HUES6 (cell line): ENCODE measurements at regions not wholly inside any gene's neighbourhood (a gene's known extent, or its start where the extent isn't known, plus 50 kb on each side); places are given as distances from the start of the nearest gene placed in this dataset.

Experiments
- H3K27ac ChIP-seq: 2 replicates; pipeline ENCODE4 v1.7.0; 2013; ENCODE audit warnings: low read depth, mild to moderate bottlenecking, low read length, inconsistent platforms
- H3K27me3 ChIP-seq: 2 replicates; pipeline ENCODE4 v1.6.1; 2013; ENCODE audit warnings: low read length; ENCODE audit not compliant: control insufficient read depth, insufficient read depth
- H3K36me3 ChIP-seq: 2 replicates; pipeline ENCODE4 v1.6.1; 2013; ENCODE audit warnings: low read length; ENCODE audit not compliant: control insufficient read depth, insufficient read depth
- H3K4me1 ChIP-seq: 2 replicates; pipeline ENCODE4 v1.6.1; 2013; ENCODE audit warnings: low read length; ENCODE audit not compliant: control insufficient read depth, insufficient read depth
- H3K4me3 ChIP-seq: 2 replicates; pipeline ENCODE4 v1.5.1; 2013; ENCODE audit warnings: low read depth, low read length
- H3K9ac ChIP-seq: one replicate; pipeline ENCODE4 v1.6.1; 2013; ENCODE audit warnings: mild to moderate bottlenecking, low read length
- H3K9me3 ChIP-seq: 2 replicates; pipeline ENCODE4 v1.6.1; 2013; ENCODE audit warnings: low read depth, low read length; ENCODE audit not compliant: control insufficient read depth, insufficient read depth

DNA sequence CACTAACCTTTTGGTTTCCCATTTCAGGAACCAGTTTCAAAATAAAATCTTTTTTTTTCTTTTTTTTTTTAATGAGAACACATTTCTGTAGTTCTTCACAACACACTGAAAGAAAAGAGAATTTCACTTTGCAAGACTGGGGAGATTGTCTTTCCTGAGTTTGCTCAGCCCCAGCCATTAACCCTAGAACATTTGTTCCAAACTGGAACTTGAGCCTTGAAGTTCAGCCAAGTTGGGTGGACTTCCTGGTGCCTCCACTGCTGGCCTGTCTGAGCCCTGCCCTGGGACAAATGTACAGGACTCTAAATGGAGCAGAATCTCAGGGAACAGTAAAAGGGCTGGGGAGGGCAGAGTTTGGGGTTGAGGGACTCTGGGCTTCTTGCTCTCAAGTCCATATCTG is 196.4 kb upstream of the LPP start:
- Histone ChIP-seq H3K27ac (no peak overlapping the region), H3K4me1 (no peaks in the 10 kb centered on the region), H3K9me3 (no peaks in the 10 kb centered on the region), H3K9ac (no peak overlapping the region), H3K36me3 (no peaks in the 10 kb centered on the region), H3K27me3 (no peaks in the 10 kb centered on the region), H3K4me3 (no peak overlapping the region)

DNA sequence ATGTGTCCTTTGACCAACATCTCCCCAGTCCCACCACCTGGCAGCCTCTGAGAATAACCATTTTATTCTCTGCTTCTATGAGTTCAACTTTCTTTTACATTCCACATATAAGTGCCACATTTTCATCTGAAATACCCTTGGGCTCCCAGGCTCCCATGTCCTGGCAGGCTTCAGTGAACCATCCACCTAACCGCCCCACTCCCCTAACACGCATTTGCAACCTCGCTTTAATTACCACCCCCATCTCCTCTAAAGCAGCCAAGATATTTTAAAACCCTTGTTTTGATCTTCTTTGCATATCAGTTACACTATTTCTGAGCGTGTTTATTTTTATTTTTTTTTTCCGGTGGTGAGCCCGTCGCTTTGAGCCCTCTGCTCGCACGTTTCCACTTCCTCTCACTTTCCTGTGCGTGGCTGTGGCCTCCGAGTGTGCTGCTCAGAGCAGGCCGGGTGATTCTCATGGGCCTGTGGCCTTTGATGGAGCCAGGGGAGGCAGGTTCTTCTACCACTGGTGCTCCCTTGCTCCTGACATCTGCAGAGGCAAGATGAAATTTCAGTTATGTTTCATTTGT is 195.4 kb upstream of the LPP start:
- Histone ChIP-seq H3K9ac (no peak overlapping the region), H3K4me1 (no peaks in the 10 kb centered on the region), H3K36me3 (no peaks in the 10 kb centered on the region), H3K27ac (no peak overlapping the region), H3K4me3 (no peak overlapping the region), H3K9me3 (no peaks in the 10 kb centered on the region), H3K27me3 (no peaks in the 10 kb centered on the region)

GRCh38 chr3:187960820-187961219 is 193.1 kb upstream of the LPP start:
- no peak overlapping the region for H3K9ac ChIP-seq
- H3K27ac ChIP-seq: no peak overlapping the region
- H3K4me1 ChIP-seq: no peaks in the 10 kb centered on the region
- no peaks in the 10 kb centered on the region for H3K9me3 ChIP-seq
- H3K4me3 ChIP-seq: no peak overlapping the region
- no peaks in the 10 kb centered on the region for H3K27me3 ChIP-seq
- no peaks in the 10 kb centered on the region for H3K36me3 ChIP-seq

DNA sequence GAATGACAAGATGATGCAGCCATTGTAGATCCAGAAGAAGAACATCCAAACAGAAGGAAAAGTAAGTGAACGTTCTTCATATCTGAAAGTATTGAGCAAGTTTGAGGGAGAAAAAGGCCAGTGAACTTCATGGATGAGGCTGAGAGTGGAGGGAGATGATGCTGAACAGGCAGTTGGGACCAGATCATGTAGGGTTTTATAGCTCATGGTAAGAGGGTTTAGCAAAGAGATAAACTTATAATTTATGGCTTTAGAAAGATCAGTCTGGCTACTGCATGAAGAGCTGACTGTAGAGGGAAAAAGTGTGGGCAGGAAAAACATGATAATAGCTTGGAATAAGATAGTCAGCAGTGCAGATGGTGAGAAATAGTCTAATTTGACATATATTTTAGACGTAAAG is 192.6 kb upstream of the LPP start:
- no peaks in the 10 kb centered on the region for H3K36me3 ChIP-seq

GRCh38 chr3:187963003-187963676 is 190.8 kb upstream of the LPP start:
- Histone ChIP-seq H3K27me3 (no peaks in the 10 kb centered on the region), H3K27ac (no peak overlapping the region), H3K9ac (no peak overlapping the region), H3K9me3 (no peaks in the 10 kb centered on the region), H3K4me3 (no peak overlapping the region), H3K4me1 (no peaks in the 10 kb centered on the region), H3K36me3 (no peaks in the 10 kb centered on the region)

More for the DNA sequence above, 192.6 kb upstream of the LPP start:
- Histone ChIP-seq H3K9me3 (no peaks in the 10 kb centered on the region), H3K27me3 (no peaks in the 10 kb centered on the region), H3K4me3 (no peak overlapping the region), H3K27ac (no peak overlapping the region), H3K9ac (no peak overlapping the region), H3K4me1 (no peaks in the 10 kb centered on the region)

DNA sequence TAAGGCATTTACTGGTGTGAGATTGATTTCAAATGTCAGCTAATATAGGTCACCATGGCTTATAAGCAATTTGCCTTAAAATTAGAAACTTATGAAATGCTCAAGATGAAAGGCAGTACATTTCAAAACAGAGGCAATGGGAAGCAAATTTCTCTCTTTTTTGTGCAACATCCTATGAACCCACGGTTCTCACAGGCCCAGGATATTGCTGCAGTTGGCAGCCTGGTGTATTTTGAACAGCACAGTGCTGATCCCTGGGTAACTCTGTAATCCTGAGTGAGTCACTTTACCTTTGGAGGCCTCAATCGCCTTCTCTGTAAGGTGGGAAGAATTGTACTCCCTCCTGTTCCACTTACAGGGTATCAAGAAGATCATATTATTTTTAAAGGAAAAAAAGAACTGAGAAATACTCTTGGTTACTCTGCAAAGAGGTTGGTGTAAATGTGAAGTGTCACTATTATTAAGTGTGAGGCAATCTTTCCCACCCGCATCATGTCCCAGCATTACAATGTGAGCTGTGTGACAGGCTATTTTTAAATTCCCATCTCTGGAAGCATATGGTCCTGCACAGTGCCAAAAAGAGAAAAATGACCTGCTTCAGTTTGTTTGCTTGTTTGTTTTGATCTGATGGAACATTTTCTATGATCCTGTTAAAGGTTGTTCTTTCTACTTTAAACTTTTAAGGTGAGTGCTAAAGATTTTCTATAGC is 190.1 kb upstream of the LPP start:
- Histone ChIP-seq H3K27ac (no peak overlapping the region), H3K9ac (no peak overlapping the region), H3K36me3 (no peaks in the 10 kb centered on the region), H3K9me3 (no peaks in the 10 kb centered on the region), H3K4me3 (no peak overlapping the region), H3K27me3 (no peaks in the 10 kb centered on the region), H3K4me1 (no peaks in the 10 kb centered on the region)

- H3K4me3 ChIP-seq: no peak overlapping the region
- H3K9ac ChIP-seq: no peak overlapping the region
- no peaks in the 10 kb centered on the region for H3K27me3 ChIP-seq
- H3K27ac ChIP-seq: no peak overlapping the region
- H3K9me3 ChIP-seq: no peaks in the 10 kb centered on the region
- no peaks in the 10 kb centered on the region for H3K36me3 ChIP-seq
- H3K4me1 ChIP-seq: no peaks in the 10 kb centered on the region
These were observed 189.2 kb upstream of the LPP start for GRCh38 chr3:187964760-187965159.

DNA sequence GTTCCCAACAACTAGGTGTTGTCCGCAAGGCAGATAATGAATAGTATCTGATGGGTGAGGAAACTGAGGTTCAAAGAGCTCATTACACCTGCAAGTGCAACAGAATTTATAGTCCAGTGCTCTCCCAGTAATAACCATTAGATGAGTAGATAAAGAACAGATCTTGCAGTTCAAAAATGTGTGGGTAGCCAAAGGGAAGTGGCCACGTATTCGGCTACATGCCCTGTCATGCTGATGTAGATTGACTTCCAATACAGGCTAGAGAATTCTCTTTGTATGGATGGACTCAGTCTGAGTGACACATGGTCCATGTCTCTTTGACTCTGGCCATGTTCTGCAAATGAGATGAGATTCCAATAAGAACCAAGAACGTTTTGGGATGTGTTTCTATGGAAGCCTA is 187.9 kb upstream of the LPP start:
- Histone ChIP-seq H3K27me3 (no peaks in the 10 kb centered on the region), H3K4me3 (no peak overlapping the region), H3K27ac (no peak overlapping the region), H3K36me3 (no peaks in the 10 kb centered on the region), H3K9me3 (no peaks in the 10 kb centered on the region), H3K9ac (no peak overlapping the region), H3K4me1 (no peaks in the 10 kb centered on the region)

DNA sequence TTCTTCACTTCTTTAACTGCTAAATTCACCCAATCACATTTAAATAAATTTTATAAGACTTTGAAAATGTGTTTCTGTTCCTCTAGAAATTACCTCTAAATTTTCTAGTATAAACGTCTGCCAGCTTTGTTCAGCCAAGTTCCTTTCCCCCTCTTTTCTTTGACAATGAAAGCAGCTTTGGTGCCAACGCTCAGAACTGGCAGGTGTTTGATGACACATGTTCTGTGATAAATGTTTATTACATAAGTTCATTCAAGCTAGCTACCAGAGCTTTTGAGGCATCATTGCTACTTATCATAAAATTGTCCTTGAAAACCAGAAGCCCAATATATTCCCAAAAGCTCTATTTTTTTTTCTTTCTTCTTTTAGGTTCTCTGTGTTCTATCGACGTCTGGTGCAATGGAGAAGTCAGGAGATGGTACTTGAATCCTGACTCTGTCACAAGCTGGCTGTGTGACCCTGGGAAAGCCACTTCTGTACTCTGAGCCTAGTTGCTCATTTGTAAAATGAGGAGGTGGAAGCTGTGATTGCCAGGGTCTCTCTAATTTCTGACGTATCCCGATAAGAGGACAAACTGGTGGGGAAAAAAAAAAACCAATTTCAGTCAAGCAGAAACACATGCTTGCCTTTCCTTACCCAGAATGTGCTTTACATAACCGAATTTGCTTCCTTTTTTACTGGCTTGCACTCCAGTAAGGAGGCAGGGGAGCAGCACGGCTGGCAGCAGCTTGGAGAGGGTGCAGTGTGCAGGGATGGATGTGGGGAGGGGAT is 187.1 kb upstream of the LPP start:
- H3K27ac ChIP-seq: no peak overlapping the region

DNA sequence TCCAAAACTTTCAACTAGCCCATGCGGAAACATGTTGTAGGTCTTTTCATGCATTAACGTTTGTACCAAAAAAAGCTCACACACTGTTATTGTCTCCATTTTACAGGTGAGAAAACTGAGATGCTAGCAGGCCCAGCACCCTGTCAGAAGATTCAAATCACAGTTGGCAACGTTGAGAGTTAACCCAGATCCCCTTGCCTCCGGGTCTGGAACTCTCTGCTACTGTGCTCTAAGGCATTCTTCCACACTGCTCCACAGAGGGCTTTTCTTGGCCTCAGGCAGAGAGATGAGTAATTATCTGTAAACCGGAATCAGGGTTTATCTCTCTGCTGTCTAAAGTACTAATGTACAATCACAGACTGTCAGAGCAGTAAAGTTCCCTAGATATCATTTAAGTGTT is 186.0 kb upstream of the LPP start:
- Histone ChIP-seq H3K27ac (no peak overlapping the region), H3K36me3 (no peaks in the 10 kb centered on the region), H3K9ac (no peak overlapping the region), H3K4me1 (no peaks in the 10 kb centered on the region), H3K27me3 (no peaks in the 10 kb centered on the region), H3K4me3 (no peak overlapping the region), H3K9me3 (no peaks in the 10 kb centered on the region)

More for the DNA sequence above, 187.1 kb upstream of the LPP start:
- no peak overlapping the region for H3K9ac ChIP-seq
- H3K27me3 ChIP-seq: no peaks in the 10 kb centered on the region
- no peaks in the 10 kb centered on the region for H3K4me1 ChIP-seq
- H3K4me3 ChIP-seq: no peak overlapping the region
- H3K36me3 ChIP-seq: no peaks in the 10 kb centered on the region
- H3K9me3 ChIP-seq: no peaks in the 10 kb centered on the region
